ENCODE measurements at regions not wholly inside any gene's neighbourhood (a gene's known extent, or its start where the extent isn't known, plus 50 kb on each side); places are given as distances from the start of the nearest gene placed in this dataset.

DNA sequence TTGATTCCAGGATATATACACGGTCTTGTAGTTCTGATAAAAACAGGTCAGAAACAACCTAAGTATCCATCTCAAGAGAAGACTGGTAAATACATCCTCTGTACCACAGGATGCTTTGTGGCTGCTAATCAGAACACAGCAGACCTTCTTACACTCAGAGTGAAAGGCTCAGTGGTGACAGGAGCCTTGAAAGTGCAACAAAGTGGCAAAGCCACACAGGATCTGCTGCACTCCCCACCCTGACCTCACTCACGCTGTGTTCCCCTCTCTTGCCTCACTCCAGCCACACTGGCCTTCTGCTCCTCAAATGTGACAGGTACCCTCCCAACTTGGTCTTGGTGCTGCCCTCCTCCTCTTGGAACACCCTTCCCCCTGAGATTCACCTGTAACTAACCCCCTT lies 98.1 kb upstream of the GRIP1 start:
- TF ChIP-seq, protein P1, sequence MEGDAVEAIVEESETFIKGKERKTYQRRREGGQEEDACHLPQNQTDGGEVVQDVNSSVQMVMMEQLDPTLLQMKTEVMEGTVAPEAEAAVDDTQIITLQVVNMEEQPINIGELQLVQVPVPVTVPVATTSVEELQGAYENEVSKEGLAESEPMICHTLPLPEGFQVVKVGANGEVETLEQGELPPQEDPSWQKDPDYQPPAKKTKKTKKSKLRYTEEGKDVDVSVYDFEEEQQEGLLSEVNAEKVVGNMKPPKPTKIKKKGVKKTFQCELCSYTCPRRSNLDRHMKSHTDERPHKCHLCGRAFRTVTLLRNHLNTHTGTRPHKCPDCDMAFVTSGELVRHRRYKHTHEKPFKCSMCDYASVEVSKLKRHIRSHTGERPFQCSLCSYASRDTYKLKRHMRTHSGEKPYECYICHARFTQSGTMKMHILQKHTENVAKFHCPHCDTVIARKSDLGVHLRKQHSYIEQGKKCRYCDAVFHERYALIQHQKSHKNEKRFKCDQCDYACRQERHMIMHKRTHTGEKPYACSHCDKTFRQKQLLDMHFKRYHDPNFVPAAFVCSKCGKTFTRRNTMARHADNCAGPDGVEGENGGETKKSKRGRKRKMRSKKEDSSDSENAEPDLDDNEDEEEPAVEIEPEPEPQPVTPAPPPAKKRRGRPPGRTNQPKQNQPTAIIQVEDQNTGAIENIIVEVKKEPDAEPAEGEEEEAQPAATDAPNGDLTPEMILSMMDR (IDR thresholded peaks at IDR 0.05), result no peak
- no peak for TF ChIP-seq POLR2A (IDR thresholded peaks at IDR 0.05)

All from testis (tissue), 2 donors.